ENCODE measurements at regions not wholly inside any gene's neighbourhood (a gene's known extent, or its start where the extent isn't known, plus 50 kb on each side); places are given as distances from the start of the nearest gene placed in this dataset.

DNA sequence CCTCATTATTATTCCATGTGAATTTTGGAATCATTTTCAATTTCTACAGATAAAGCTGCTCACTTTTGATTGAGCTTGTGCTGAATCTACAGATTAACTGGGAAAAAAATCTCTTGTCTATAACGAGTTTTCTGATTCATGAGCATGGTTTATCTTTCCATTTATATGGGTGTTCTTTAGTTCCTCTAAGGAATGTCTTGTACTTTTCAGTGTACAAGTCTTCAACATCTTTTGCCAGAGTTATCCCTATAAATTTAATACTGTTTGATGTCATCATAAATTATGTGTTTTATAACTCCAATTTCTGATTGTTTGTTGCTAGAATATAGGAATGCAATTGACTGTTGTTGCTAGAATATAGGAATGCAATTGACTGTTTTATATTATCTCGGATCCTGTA lies 533.8 kb downstream of the OLFM4 start:
- H3K4me3 ChIP-seq, result no peak overlapping the region
- no peaks in the 10 kb centered on the region for H3K27me3 ChIP-seq
- H3K36me3 ChIP-seq, result no peaks in the 10 kb centered on the region
- no peak for DNase-seq
- H3K9me3 ChIP-seq, result no peaks in the 10 kb centered on the region

DNA sequence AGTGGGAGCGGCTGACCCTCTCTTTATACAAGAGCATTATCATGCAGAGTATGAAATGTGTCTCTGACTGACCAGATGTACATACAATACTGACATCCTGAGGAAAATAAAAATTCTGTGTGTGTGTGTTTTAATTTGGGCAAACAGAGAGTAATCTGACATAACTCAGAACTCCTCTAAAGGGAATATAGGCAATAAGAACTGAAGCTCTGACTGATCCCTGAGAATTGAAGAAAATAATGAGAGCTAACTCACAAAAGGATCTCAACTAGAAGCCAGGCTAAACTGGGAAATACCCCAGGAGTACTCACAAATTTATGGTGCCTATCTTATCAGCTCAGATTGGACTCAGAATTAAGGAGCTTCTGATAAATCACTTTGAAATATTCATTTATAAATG lies 539.9 kb downstream of the OLFM4 start:
- no peaks in the 10 kb centered on the region for H3K9me3 ChIP-seq
- DNase-seq, result no peak
- H3K27me3 ChIP-seq, result no peaks in the 10 kb centered on the region
- H3K36me3 ChIP-seq, result no peaks in the 10 kb centered on the region
- no peak overlapping the region for H3K4me3 ChIP-seq

DNA sequence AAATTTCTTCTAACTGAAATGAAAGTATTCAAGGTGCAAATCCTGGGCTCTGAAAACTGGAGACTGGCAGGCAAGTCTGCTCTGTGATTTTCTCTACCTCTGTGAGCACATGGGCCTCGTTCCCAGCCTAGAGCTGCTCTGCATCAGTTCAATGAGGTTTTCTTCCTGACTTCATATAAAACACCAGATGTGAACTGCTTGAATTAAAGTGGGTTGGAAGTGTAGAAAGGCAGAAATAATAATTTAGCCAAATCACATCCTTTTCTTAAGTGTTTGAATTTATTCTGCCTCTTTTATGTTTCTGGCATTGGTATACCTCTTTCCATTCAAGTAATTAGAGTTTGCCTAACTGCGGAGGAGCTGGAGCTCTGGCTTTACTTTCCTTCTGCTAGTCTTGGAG lies 540.8 kb downstream of the OLFM4 start:
- no peaks in the 10 kb centered on the region for H3K27me3 ChIP-seq
- no peaks in the 10 kb centered on the region for H3K36me3 ChIP-seq
- H3K9me3 ChIP-seq, result no peaks in the 10 kb centered on the region
- no peak for DNase-seq
- H3K4me3 ChIP-seq, result no peak overlapping the region

DNA sequence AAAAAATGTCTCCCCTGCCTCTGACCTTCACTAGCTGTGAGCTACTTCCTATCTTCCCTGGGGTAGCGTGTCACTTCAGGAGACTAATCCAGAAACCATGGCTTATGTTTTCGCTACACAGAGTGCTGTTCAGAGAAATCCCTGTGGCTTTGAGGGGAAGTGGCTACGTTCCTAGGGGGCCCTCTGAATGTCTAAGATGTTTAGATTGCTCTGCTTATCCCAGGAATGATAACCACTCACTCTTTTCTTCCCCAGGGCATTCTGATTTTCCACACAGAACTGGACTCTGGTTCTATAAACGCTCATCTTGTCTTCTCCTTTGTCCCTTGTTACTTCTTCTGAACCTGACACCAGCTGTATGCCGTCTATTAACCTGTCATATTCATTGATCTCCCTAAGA lies 572.5 kb downstream of the OLFM4 start:
- Histone ChIP-seq H3K4me3 (no peak overlapping the region), H3K27me3 (no peaks in the 10 kb centered on the region), H3K9me3 (no peaks in the 10 kb centered on the region), H3K36me3 (no peaks in the 10 kb centered on the region)
- DNase-seq, result no peak

DNA sequence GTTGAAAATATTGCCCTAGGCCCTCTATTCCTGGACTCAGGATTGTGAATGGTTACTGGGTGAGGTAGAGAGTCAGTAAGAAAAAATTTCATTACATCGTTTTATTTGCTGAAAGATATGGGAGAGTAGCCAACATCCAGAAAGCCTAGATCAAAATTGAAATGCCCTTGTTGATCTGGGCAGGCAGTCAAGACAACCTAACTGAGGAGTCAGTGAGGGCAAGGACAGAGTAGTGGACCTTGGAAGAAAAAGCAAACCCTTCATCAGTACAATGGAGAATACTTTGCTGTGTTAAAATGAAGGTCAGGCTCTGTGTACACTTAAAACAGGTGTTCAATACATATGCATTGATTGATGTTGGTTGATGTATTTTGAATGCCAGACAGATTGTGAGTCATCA lies 576.7 kb downstream of the OLFM4 start:
- no peak for DNase-seq
- Histone ChIP-seq H3K9me3 (no peaks in the 10 kb centered on the region), H3K27me3 (no peaks in the 10 kb centered on the region), H3K36me3 (no peaks in the 10 kb centered on the region), H3K4me3 (no peak overlapping the region)

DNA sequence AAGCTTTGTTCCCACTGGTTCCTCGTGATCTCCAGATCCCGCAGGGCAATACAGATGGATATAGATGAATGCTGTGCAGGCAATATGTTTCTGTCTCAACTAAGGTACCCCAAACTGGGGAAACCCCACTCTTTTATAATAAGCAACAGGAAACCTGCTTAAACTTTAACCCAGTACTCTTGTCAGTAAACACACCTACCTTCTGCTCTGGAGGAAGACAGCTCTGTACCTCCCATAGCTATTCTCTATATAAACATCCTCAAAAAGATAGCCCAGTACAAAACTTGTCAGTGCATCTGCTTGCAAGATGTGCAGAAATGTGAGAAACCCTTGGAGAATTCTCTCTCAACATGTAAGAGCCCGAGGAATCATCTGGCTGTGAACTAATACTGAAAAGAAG lies 583.6 kb downstream of the OLFM4 start:
- no peak for DNase-seq
- no peak overlapping the region for H3K4me3 ChIP-seq
- no peaks in the 10 kb centered on the region for H3K36me3 ChIP-seq
- no peaks in the 10 kb centered on the region for H3K9me3 ChIP-seq
- no peaks in the 10 kb centered on the region for H3K27me3 ChIP-seq

DNA sequence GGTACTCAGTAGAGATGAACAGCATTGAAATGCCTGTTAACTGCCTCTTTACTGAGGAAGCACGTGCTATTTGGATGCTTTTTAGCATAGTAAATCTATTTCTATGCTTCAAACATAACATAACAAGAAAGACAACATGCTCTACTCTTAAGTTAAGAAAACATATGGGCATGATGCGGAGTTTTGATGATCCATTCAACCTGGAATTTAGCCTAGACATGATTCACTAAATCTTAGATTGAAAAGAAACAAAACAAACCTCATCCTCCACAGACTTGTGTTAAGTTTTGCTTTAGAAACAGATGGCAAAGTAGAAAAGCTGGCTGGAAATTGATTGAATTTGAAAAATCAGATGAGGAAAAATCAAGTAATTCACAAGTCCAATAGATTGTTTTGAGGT lies 593.8 kb downstream of the OLFM4 start:
- Histone ChIP-seq H3K27me3 (no peaks in the 10 kb centered on the region), H3K9me3 (no peaks in the 10 kb centered on the region), H3K4me3 (no peak overlapping the region), H3K36me3 (no peaks in the 10 kb centered on the region)
- no peak for DNase-seq

DNA sequence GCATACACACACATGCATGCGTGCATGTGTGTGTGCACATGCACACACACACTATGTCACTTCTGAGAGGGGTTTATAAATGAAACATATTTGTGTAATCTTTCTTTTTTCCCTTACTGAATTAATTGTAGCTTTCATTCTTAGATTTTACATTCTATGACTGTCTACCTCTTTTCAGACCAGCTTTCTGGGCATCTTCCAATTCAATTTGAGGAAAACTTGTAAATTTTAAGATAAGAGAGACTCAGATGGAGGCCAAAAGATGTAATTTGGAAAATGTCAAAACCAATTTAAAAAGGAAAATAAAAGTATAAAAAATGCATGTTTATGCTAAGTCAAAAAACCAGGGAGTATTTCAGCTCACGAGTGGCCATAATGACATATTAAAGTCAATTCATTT lies 594.5 kb downstream of the OLFM4 start:
- no peaks in the 10 kb centered on the region for H3K36me3 ChIP-seq
- H3K9me3 ChIP-seq, result no peaks in the 10 kb centered on the region
- no peak overlapping the region for H3K4me3 ChIP-seq
- no peaks in the 10 kb centered on the region for H3K27me3 ChIP-seq
- no peak for DNase-seq

DNA sequence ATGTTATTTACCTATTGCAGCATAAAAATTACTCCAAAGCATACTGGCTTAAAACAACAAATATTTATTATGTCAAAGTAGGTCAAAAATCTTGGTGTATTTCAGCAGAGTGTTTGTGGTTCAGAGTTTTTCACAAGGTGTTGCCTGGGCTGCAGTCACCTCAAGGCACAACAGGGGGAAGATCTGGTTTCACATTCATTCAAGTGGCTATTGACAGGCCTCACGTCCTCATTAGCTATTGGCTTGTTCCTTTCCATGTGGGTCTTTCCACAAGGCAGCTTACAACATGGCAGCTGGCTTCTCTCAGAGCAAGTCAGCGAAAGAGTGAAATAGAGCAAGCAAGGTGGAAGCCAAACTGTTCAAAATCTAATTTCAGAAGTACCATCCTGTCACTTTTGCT lies 602.9 kb downstream of the OLFM4 start:
- H3K36me3 ChIP-seq, result no peaks in the 10 kb centered on the region
- no peaks in the 10 kb centered on the region for H3K27me3 ChIP-seq
- H3K4me3 ChIP-seq, result no peak overlapping the region
- no peaks in the 10 kb centered on the region for H3K9me3 ChIP-seq
- no peak for DNase-seq

DNA sequence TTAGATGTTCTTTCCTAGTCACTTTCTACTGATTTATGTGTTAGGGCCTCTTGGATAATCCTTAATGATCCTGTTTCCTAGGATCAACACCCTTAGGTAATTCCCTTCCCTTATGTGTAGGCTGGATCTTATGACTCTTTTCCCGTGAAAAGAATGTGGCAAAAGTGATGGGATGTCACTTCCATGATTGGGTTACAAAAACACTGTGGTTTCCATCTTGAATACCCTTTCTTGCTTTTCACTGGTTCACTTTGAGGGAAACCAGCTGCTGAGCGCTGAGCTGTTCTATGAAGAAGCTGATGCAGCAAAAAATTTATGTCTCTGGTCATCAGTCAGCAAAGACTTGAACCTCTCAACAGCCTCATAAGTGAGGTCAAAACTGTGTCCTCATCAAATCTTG lies 609.4 kb downstream of the OLFM4 start:
- H3K4me3 ChIP-seq, result no peak overlapping the region

DNA sequence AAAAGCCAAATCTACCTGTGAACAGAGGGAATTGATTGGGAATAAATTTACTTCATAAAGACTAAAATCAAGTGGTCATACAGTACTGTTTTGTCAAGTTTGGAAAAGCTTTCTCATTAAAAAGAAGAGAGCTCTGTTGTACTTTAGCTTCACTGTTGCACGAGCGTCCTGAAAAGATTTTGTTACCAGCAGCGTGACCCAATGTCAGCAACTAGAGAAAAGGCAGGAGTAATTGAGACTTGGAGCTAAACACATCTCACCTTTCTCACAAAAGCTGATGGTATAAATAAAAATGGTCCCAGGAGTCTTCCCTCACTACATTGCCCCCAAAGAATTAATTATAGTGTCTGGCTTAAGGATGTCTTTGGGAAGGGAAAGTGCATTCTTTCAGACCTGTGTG lies 613.7 kb downstream of the OLFM4 start:
- DNase-seq, result no peak
- H3K27me3 ChIP-seq, result no peaks in the 10 kb centered on the region
- no peaks in the 10 kb centered on the region for H3K9me3 ChIP-seq
- H3K4me3 ChIP-seq, result no peak overlapping the region
- no peaks in the 10 kb centered on the region for H3K36me3 ChIP-seq

More for the DNA sequence above, 609.4 kb downstream of the OLFM4 start:
- Histone ChIP-seq H3K9me3 (no peaks in the 10 kb centered on the region), H3K36me3 (no peaks in the 10 kb centered on the region), H3K27me3 (no peaks in the 10 kb centered on the region)
- no peak for DNase-seq

DNA sequence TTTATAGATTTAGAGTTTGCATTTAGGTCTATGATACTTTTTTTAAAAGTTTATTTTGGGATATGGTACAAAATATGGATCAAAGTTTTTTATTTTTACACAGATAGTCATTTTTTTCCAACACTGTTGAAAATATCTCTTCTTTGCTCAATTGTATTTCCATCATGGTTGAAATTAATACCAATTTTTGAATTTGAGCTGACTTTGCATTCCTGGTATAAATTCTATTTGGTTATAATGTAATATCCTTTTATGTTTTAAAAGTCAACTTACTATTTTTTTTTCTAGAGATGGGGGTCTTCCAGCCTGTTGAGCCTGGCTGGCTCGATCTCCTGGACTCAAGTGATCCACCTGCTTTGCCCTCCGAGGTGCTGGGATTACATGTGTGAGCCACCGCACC lies 620.1 kb downstream of the OLFM4 start:
- no peak for DNase-seq

DNA sequence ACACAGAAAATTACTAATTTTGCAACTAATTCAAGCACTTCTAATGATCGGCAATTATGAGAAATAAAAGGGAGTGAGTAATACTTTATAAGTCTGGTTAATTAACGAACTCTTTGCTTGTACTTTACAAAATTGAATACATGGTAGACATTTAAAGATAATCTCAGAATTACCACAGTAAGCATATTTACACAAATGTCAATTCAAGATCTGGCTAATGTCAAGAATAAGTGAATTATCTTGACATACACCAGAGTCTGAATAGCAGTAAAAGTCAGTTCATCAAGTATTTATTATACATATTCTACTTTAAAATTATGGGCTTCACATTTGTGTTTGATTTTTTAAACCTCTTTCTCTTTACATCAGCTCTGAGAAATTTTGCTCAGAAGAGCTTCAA lies 643.4 kb downstream of the OLFM4 start:
- Histone ChIP-seq H3K36me3 (no peaks in the 10 kb centered on the region), H3K4me3 (no peak overlapping the region), H3K27me3 (no peaks in the 10 kb centered on the region), H3K9me3 (no peaks in the 10 kb centered on the region)
- DNase-seq, result no peak

More for the DNA sequence above, 620.1 kb downstream of the OLFM4 start:
- Histone ChIP-seq H3K36me3 (no peaks in the 10 kb centered on the region), H3K4me3 (no peak overlapping the region), H3K27me3 (no peaks in the 10 kb centered on the region), H3K9me3 (no peaks in the 10 kb centered on the region)

DNA sequence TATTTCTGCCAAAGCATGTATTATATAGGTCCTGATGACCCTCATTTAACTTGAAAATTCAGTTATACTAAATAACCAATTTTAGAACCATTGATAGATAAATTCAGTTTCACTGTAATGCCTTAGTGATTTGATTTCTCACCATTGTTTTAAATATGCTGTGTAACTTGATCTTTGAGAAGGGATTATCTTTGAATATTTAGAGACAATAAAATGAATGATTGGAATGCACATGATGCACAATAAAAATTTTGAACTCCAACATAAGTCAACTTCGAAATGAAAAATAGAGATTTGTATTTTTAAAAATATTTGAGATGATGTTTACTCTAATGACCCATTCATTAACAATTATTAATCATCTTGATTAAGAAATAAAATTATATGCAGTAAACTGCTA lies 654.5 kb downstream of the OLFM4 start:
- H3K9me3 ChIP-seq, result no peaks in the 10 kb centered on the region
- DNase-seq, result no peak
- no peaks in the 10 kb centered on the region for H3K27me3 ChIP-seq
- no peaks in the 10 kb centered on the region for H3K36me3 ChIP-seq
- no peak overlapping the region for H3K4me3 ChIP-seq

DNA sequence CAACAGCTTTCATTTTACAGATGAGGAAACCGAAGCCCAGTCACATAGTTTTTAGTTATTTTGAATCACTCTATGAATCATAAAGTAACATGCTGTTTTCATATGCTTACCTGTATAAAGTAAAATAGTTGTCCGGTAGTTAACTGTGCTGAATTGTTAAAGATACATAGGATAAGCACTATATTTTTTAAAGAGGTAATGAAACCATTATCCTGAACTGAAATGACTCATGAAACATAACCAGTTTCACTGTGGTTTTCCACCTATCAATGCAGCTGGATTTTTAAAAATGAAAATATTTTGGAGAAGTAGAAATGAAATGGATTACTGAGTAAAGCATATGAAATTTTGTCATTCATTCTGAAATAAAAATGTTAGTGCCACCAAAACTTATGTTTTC lies 655.0 kb downstream of the OLFM4 start:
- Histone ChIP-seq H3K9me3 (no peaks in the 10 kb centered on the region), H3K27me3 (no peaks in the 10 kb centered on the region), H3K36me3 (no peaks in the 10 kb centered on the region), H3K4me3 (no peak overlapping the region)
- no peak for DNase-seq

DNA sequence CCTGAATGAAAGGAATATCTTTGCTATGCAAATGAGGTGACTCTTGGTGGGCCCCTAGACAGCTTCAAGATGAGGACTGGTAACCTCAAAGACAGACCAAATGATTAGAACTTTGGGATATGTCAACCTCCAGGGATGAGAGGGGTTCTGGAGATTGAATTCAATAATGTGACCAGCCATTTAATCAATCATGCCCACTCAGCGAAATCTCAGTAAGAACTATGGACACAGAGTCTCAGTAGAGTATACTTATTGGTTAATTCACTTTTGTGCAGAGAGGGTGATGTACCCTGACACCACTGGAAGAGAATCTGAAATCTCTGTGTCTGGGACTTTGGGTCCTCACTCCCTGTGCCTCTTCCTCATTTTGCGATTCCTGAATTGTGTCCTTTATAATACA lies 662.8 kb downstream of the OLFM4 start:
- no peak overlapping the region for H3K4me3 ChIP-seq
- no peak for DNase-seq
- no peaks in the 10 kb centered on the region for H3K27me3 ChIP-seq
- no peaks in the 10 kb centered on the region for H3K36me3 ChIP-seq
- no peaks in the 10 kb centered on the region for H3K9me3 ChIP-seq

DNA sequence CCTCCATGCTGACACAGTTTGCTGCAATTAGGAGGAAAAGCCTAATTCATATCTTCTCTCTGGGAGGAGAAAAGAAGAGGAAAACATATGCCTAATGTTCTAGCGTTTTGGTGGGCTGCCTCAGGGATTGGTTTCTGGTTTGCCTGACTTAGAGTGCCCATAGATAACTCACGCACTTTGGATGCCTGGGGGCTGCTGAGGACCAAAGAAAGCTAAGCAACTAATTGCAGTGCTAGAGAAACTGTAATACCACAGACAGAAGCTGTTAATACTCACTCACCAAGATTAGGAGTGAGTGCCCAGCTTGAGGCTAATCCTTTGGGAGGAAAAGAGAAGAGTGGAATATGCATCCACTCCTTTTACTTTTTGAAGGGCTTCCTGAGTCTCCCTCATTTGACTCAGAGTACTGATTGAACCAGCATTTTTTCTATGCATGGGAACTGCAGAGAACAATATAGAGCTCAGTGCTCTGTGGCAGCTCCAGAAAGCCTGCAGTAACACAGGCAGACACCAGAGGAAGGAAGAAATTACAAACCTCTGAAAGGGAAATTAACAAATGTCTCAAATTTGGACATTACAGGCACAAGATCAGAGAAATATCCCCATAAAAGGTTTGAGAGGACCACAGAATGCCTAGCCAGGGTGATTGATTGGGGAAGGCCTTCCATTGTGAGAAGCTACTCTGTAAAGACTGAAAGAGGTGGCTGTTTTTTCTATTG lies 666.4 kb downstream of the OLFM4 start:
- no peaks in the 10 kb centered on the region for H3K9me3 ChIP-seq
- H3K4me3 ChIP-seq, result no peak overlapping the region
- DNase-seq, result no peak
- H3K36me3 ChIP-seq, result no peaks in the 10 kb centered on the region
- H3K27me3 ChIP-seq, result no peaks in the 10 kb centered on the region

DNA sequence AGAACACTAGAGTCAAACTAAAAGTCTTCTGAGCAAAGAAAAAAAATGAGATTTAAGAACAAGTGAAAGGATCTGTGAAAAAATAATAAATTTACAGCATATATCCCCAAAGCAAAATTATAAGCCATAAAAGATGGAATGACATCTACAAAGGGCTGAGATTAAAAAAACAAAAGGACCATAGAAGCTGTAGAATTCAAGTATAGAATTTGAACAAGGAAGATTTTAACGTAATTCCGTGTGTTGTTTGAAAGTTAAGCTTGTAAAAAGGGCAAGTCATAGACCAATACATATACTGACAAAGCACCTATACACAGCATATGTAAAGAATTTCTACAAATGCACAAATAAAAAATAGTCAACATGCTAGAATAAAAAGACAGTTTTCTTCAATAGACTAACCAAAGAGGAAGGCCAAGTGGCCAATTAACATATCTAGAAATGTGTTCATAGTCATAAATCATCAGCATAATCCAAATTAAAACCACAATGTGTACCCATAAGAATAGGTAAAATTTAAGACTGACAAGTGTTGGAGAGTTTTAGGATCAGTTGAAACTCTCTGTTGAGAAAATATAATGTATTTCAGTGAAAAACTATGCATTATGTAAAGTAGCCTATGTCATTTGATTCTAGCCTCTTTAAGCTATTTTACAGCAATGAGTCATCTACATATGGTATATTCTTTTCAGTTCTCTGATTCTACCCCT lies 674.9 kb downstream of the OLFM4 start:
- Histone ChIP-seq H3K36me3 (no peaks in the 10 kb centered on the region), H3K27me3 (no peaks in the 10 kb centered on the region), H3K4me3 (no peak overlapping the region), H3K9me3 (no peaks in the 10 kb centered on the region)
- DNase-seq, result no peak

Measured in MG63 (cell line).